GM12801 (cell line): ENCODE measurements at regions not wholly inside any gene's neighbourhood (a gene's known extent, or its start where the extent isn't known, plus 50 kb on each side); places are given as distances from the start of the nearest gene placed in this dataset.

Experiments
- CTCF ChIP-seq: IDR thresholded peaks from one replicate; pipeline ENCODE4 v1.5.1; 2011; ENCODE audit warnings: control low read depth; ENCODE audit not compliant: insufficient read length; ENCODE audit errors: extremely low read depth

GRCh38 chr1:114324662-114324965, 170.9 kb upstream of the SYT6 start:
- TF ChIP-seq CTCF = no peak

DNA sequence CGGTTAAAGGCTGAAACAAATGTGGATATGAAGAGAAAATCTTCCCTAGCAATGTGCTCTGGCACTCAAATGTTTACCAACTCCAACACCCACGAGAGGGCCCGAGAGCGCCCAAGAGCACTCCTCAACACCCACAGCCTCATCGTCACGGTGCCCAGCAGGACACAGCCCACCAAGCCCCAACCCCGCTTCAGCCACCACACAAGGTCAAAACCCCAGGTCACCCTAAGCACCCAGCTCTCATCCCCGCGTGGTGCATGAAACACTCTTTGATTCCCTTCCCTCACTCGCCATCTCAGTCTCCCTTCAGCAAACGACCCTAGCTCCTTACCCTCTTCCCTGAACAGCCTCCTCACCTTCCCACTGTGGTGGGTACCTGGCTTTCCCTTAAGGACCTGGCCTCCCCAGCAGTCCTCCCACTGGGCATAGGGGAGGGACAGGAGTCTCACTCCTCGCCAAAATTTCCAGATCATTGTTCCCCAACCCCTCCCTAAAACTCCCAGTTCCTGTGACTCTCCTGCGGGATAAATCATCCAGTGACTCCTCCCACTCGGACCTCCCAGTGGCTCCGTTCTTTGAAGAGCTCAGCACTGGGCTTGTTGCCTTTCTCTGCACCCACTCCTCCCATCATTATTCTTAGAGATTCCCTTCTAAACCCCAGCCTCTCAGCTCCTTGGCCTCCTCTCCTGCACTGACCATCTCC, 170.4 kb upstream of the SYT6 start:
- TF ChIP-seq CTCF = no peak

GRCh38 chr1:114322734-114323133, 169.1 kb upstream of the SYT6 start:
- no peak for TF ChIP-seq CTCF

- TF ChIP-seq CTCF = no peak
Observed at GRCh38 chr1:114322207-114322606, 168.5 kb upstream of the SYT6 start.

DNA sequence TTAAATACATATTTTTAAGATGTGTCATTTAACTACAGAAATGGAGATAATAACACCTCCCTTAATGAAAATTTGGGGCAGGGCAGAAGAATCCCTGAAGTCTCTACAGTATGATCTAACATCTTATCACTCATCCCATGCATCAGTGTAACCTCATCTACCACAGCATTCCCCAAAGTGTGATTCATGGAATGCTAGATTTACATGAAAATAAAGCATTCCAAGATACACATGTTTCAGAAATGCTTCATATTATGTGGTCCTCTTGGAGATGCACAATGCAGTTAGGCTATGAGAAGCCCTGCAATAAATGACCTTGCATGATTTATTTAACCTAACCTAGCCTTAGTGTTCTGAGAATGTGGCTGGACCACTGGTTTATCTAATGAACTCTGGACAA, 166.9 kb upstream of the SYT6 start:
- no peak for TF ChIP-seq CTCF

DNA sequence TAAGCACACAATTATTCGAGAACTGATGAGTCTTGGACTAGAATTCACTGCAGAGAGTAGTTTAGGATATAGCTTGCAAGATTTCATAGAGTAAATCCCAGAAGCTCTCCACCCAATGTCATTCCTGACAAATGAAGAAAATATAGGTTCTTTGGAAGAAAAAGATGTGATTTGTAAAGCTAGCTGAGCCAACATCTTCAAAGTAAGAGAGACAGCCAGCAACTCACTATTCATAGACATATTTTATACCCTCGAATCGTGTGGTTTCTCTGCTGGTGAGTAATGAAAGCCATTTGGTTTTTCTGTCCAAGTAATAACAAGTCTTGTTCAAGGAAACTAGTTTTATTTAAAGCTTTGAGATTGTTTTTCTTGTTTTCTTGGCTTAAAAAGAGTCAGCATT, 165.7 kb upstream of the SYT6 start:
- TF ChIP-seq CTCF = no peak

DNA sequence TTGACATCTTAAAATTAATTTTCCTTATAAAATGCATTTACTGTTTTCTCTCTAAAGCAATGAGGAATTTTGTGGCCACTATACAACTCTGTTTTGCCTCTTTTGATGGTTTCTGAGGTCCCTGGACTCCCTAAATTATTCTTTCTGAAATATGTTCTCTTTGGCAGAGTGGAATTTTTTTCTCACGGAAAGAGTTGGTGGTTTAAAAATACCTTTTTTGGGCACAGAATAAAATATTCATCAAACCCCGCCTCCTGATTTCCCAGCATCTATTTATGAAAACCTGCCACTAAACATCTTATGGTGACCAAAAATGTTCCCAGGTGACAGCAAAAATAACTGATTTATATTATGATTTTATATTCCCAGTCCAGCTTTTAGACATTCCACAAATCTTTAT, 165.3 kb upstream of the SYT6 start:
- no peak for TF ChIP-seq CTCF

DNA sequence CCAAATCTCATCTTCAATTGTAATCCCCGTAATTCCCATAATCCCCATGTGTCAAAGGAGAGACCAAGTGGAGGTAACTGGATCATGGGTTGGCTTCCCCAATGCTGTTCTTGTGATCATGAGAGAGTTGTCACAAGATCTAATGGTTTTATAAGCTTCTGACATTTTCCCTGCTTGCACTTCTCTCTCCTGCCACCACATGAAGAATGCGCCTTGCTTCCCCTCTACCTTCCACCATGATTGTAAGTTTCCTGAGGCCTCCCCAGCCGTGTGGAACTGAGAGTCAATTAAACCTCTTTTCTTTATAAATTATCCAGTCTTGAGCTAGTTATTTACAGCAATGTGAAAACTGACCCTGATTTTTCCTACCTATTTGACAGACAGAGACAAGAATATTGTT, 162.5 kb upstream of the SYT6 start:
- TF ChIP-seq CTCF = no peak
